Esophagus muscularis mucosa (tissue), 3 donors: ENCODE measurements at regions not wholly inside any gene's neighbourhood (a gene's known extent, or its start where the extent isn't known, plus 50 kb on each side); places are given as distances from the start of the nearest gene placed in this dataset.

ENCODE experiments used
- POLR2A ChIP-seq: fragments of 450-650 bp; IDR thresholded peaks from one replicate; pipeline ENCODE4 v1.6.1; 2017; ENCODE audit warnings: antibody characterized with exemption, moderate library complexity, mild to moderate bottlenecking, low read depth
- POLR2AphosphoS5 ChIP-seq, 2 donors: sonication (generic); formaldehyde crosslinking; IDR thresholded peaks; one replicate each; pipeline ENCODE4 v1.6.1; 2017; ENCODE audit warnings: antibody characterized with exemption in 2 of 2
- TF ChIP-seq, protein P1 (sequence below), 3 experiments: fragments of 200-600 bp in 2 of 3; fragments of 450-650 bp in 1 of 3; sonication (generic) in 2 of 3; IDR thresholded peaks; one replicate each; pipeline ENCODE4 v1.5.1; 2017 to 2019; ENCODE audit warnings: antibody characterized with exemption in 3 of 3, mild to moderate bottlenecking in 2 of 3, moderate library complexity in 1 of 3

DNA sequence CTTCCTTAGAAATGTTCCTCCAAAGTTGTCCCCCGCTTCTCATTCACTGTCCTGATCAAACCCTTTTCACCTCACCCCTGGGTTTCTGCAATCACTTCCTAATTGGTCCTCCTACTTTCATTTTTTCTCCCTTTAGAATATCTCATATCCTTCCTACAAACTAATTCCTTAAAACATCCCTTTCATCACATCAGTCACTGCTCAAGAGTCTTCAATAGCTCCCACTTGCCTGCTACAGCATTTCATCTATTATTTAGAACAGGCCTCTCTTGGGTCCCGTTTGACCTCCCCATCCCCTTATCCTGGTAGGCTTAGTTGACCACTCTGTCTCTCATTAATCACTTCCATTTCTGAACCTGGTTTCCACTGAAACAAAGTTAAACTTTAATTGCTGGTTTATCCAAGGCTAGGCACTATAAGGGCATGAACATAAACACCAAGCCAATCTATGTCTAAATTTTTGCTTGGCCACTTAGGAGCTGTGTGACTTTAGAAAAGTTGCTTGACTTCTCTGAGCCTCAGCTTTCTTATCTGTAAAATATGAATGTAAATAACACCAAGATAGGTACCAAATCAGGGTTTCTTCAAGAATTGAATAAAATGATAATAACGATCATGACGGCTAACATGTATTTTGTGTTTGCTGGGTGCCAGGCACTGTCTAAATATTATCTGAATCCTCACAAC is 202.1 kb upstream of the WWC1 start:
- TF ChIP-seq, protein P1, sequence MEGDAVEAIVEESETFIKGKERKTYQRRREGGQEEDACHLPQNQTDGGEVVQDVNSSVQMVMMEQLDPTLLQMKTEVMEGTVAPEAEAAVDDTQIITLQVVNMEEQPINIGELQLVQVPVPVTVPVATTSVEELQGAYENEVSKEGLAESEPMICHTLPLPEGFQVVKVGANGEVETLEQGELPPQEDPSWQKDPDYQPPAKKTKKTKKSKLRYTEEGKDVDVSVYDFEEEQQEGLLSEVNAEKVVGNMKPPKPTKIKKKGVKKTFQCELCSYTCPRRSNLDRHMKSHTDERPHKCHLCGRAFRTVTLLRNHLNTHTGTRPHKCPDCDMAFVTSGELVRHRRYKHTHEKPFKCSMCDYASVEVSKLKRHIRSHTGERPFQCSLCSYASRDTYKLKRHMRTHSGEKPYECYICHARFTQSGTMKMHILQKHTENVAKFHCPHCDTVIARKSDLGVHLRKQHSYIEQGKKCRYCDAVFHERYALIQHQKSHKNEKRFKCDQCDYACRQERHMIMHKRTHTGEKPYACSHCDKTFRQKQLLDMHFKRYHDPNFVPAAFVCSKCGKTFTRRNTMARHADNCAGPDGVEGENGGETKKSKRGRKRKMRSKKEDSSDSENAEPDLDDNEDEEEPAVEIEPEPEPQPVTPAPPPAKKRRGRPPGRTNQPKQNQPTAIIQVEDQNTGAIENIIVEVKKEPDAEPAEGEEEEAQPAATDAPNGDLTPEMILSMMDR (IDR thresholded peaks at IDR 0.05) = no peak
- TF ChIP-seq POLR2A = no peak
- TF ChIP-seq POLR2AphosphoS5 (IDR thresholded peaks at IDR 0.05) = no peak
